Thoracic aorta (tissue), 2 donors: ENCODE measurements at regions not wholly inside any gene's neighbourhood (a gene's known extent, or its start where the extent isn't known, plus 50 kb on each side); places are given as distances from the start of the nearest gene placed in this dataset.

Experiments used
- ATAC-seq: fragments of 150-250 bp; one replicate; pipeline ENCODE4 v1.8.0; 2017; ENCODE audit warnings: low read depth; ENCODE audit not compliant: insufficient number of reproducible peaks, low FRiP score
- DNase-seq: peaks from one replicate; pipeline ENCODE4 v3.0.0-alpha.2; 2020; ENCODE audit warnings: low spot score
- H3K27ac ChIP-seq, 2 donors: fragments of 200-600 bp; sonication (generic); 1 replicate in 1 of 2; 2 replicates in 1 of 2; pipeline ENCODE4 v1.5.1; 2016; ENCODE audit warnings: mild to moderate bottlenecking in 2 of 2, moderate library complexity in 2 of 2
- H3K27me3 ChIP-seq: fragments of 200-600 bp; sonication (generic); replicated peaks from 2 replicates; pipeline ENCODE4 v1.6.0; 2016; ENCODE audit warnings: mild to moderate bottlenecking; ENCODE audit not compliant: insufficient read depth
- H3K36me3 ChIP-seq: fragments of 200-600 bp; sonication (generic); one replicate; pipeline ENCODE4 v1.5.1; 2016
- H3K4me1 ChIP-seq, 2 donors: fragments of 200-600 bp; sonication (generic); 1 replicate in 1 of 2; 2 replicates in 1 of 2; pipeline versions ENCODE4 v1.5.1 to v1.6.0; 2016; ENCODE audit warnings: low read depth in 2 of 2, mild to moderate bottlenecking in 1 of 2; ENCODE audit not compliant: control insufficient read depth in 1 of 2
- H3K4me3 ChIP-seq: fragments of 200-600 bp; sonication (generic); 2 replicates; pipeline ENCODE4 v1.5.1; 2016; ENCODE audit warnings: mild to moderate bottlenecking
- H3K9me3 ChIP-seq: fragments of 200-600 bp; sonication (generic); 2 replicates; pipeline ENCODE4 v1.5.1; 2016
- TF ChIP-seq, protein P1 (sequence below): fragments of 200-600 bp; sonication (generic); IDR thresholded peaks from one replicate; pipeline ENCODE4 v1.5.1; 2019; ENCODE audit warnings: antibody characterized with exemption

GRCh38 chr5:61657686-61658085 lies 325.6 kb downstream of the ZSWIM6 start:
- H3K36me3 ChIP-seq = no peaks in the 10 kb centered on the region
- no peaks in the 10 kb centered on the region for H3K27me3 ChIP-seq
- no peaks in the 10 kb centered on the region for H3K4me1 ChIP-seq
- no peaks in the 10 kb centered on the region for H3K9me3 ChIP-seq
- TF ChIP-seq, protein P1, sequence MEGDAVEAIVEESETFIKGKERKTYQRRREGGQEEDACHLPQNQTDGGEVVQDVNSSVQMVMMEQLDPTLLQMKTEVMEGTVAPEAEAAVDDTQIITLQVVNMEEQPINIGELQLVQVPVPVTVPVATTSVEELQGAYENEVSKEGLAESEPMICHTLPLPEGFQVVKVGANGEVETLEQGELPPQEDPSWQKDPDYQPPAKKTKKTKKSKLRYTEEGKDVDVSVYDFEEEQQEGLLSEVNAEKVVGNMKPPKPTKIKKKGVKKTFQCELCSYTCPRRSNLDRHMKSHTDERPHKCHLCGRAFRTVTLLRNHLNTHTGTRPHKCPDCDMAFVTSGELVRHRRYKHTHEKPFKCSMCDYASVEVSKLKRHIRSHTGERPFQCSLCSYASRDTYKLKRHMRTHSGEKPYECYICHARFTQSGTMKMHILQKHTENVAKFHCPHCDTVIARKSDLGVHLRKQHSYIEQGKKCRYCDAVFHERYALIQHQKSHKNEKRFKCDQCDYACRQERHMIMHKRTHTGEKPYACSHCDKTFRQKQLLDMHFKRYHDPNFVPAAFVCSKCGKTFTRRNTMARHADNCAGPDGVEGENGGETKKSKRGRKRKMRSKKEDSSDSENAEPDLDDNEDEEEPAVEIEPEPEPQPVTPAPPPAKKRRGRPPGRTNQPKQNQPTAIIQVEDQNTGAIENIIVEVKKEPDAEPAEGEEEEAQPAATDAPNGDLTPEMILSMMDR = no peak
- H3K4me3 ChIP-seq = no peak overlapping the region
- ATAC-seq = no peak
- H3K27ac ChIP-seq = no peak overlapping the region
- no peak for DNase-seq

- DNase-seq = peak; percentile 49
- Histone ChIP-seq H3K27me3 (no peaks in the 10 kb centered on the region), H3K9me3 (no peaks in the 10 kb centered on the region), H3K36me3 (no peaks in the 10 kb centered on the region), H3K4me1 (no peaks in the 10 kb centered on the region), H3K4me3 (no peak overlapping the region), H3K27ac (no peak overlapping the region)
- peak; percentile 48 for ATAC-seq
- TF ChIP-seq, protein P1 = peak; percentile 92
These were observed 326.5 kb downstream of the ZSWIM6 start for GRCh38 chr5:61658592-61659008.

DNA sequence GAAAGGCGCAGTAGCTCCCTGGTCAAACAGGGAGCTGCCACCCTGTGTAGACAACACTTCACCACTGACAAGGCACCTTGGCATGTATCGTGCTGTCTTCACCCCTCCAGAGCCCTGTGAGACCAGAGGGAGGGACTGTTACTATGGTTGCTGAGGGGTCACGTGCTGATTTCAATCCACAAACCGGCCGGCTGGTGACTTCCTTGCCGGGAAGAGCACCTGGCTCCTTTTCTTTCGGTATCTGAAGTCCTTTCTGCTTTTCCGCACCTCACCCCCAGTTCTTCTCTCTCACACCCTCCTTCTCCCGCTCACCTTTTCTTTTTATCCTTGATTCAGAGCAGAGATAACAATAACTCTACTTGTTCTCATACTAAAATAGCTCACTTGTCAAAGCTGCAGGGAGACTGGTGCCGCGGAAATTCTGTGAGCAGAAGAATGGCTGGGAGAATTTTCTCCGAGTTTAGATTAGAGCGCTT lies 327.2 kb downstream of the ZSWIM6 start:
- no peaks in the 10 kb centered on the region for H3K9me3 ChIP-seq
- no peak for DNase-seq
- H3K4me1 ChIP-seq = no peaks in the 10 kb centered on the region
- TF ChIP-seq, protein P1 = no peak
- no peaks in the 10 kb centered on the region for H3K27me3 ChIP-seq
- H3K36me3 ChIP-seq = no peaks in the 10 kb centered on the region
- no peak for ATAC-seq
- no peak overlapping the region for H3K4me3 ChIP-seq
- no peak overlapping the region for H3K27ac ChIP-seq

DNA sequence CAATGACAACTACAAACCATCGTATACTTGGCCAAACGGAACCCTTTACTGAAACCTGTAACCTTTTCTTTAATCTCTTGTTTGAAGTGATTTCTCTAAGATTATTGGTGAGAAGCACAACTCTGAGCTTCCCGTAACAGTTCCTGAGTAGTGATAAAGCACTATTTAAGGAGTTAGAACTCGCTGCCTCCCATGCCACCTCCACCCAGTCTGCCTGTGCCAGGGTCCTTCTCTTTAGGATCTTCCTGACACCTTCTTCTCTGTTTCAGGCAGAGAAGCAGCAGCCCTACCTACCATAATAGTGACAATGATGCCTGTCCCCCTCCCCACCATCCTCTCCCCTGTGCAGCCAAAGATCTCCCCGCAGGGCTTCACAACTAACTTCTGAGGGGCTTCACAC lies 330.6 kb downstream of the ZSWIM6 start:
- DNase-seq (no peak), ATAC-seq (no peak)
- TF ChIP-seq, protein P1 = no peak

GRCh38 chr5:61666064-61666621 lies 334.1 kb downstream of the ZSWIM6 start:
- DNase-seq = no peak
- TF ChIP-seq, protein P1 = no peak
- Histone ChIP-seq H3K4me3 (peak overlapping the region; percentile 49), H3K9me3 (no peaks in the 10 kb centered on the region), H3K36me3 (no peaks in the 10 kb centered on the region), H3K27ac (no peak overlapping the region), H3K4me1 (peaks cover 0 to 5% of the 10 kb centered on the region in 2 donors), H3K27me3 (no peaks in the 10 kb centered on the region)
- no peak for ATAC-seq

More for the DNA sequence above, 330.6 kb downstream of the ZSWIM6 start:
- no peaks in the 10 kb centered on the region for H3K36me3 ChIP-seq
- no peak overlapping the region for H3K4me3 ChIP-seq
- H3K4me1 ChIP-seq = peaks cover 0 to 5% of the 10 kb centered on the region in 2 donors
- H3K27me3 ChIP-seq = no peaks in the 10 kb centered on the region
- no peaks in the 10 kb centered on the region for H3K9me3 ChIP-seq
- H3K27ac ChIP-seq = no peak overlapping the region
